NCI-H748 (cell line): ENCODE measurements at regions not wholly inside any gene's neighbourhood (a gene's known extent, or its start where the extent isn't known, plus 50 kb on each side); places are given as distances from the start of the nearest gene placed in this dataset.
"Not testable (repeated sequence)": the region's sequence is repeated elsewhere in the genome, so short reads cannot be mapped to it uniquely, and the experiment has no call there.

Experiments used
- DNase-seq: peaks from one replicate; lab custom pipeline; 2025; ENCODE audit not compliant: unreplicated experiment; lab: John Stamatoyannopoulos, UW

DNA sequence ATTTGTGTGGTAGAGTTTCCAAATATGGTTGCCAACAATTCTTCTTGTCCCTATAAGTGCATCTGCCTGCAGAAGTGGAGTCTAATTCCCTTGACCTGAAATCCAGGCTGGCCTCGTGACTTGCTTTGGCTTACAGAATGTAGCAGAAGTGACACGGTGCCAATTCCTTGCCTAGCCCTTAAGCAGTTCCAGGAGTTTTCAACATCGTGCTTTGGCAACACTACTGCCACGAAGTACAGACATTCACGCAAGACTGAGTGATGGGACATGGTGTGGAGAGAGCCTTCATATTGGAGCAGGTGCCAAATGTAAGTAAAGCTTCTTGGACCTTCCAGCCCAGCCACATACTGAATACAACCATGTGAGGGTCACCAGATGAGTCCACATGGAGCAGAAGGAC is 92.9 kb upstream of the NEK6 start:
- no peak for DNase-seq

DNA sequence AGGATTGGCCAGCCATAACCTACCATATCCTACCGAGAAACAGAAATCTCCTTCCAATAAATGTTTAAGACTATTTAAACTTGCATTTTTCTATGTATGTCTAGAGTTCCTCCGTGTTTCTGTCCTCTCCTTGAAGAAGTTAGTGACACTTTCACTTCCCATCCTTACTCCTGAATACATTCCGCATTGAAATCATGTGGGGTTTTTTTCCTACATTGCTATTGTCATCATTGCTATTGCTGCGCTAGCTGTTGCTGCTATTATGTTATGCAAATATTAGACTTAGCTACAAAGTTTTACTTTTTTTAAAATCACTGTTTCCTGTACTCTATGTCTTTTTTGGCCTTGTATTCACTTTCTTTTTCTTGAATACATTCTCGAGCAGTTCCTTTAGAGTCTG is 83.3 kb upstream of the NEK6 start:
- DNase-seq: no peak

DNA sequence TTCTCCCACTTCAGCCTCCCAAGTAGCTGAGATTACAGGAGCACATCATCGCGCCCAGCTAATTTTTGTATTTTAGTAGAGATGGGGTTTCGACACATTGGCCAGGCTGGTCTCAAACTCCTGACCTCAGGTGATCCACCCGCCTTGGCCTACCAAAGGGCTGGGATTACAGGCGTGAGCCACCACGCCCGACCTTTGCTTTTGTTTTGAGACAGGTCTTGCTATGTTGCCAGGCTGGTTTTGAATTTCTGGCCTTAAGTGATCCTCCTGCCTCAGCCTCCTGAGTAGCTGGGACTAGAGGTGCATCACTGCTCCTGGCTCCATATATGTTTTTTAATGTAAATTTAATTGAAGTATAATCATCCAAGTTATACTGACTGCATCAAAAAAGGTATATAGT is 80.2 kb upstream of the NEK6 start:
- DNase-seq: not testable (repeated sequence)

DNA sequence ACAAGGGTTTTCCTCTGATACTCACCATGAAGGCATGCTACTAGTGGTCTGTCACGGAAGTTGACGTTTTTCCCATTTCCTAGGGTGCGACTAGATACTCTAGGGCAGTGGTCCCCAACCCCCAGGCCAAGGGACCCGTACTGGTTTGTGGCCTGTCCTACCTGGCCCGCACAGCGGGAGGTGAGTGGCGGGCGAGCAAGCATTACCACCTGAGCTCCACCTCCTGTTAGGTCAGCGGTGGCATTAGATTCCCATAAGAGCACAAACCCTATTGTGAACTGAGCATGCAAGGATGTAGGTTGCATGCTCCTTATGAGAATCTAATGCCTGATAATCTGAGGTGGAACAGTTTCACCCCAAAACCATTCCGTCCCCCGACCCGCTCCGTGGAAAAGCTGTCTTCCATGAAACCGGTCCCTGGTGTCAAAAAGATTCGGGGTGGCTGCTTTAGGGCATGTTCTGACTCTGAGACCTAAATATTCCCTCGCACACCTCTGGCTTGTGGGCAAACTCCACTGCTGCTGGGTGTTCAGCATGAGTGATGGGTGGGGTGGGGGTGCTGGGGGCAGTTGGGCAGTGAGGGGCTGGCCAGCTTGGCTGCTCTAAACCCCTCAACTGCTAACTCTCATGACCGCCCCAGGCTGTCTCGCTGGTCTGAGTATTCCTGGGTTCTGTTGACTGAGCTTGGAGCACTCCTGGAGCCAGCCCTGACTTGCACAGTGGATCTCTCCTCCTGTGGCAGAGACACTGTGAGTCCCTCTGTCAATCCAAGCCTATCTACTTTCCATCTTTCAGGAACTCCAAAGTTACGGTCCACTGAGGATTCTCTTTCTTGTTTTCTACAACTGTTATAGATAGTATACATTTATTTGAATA is 78.3 kb upstream of the NEK6 start:
- DNase-seq: no peak

DNA sequence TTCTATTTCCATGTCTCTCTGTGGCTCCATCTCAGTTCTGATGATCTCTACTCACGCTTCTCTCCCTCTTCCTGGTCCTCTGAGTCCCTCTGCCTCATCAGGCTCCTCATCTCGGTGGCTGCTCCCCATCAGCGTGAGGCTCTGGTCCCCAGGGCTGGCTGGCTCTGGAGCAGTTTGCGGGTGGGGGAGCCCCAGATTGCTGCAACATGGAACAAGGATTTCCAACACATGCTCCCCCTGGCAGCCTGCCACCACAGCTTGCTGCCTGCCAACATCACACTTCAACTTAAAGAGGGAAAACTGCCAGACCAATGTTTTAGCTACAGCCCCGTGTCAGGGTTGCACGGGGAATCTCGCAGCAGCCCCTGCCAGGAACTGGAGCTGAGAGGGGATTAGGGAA is 77.2 kb upstream of the NEK6 start:
- peak; percentile 50 for DNase-seq

DNA sequence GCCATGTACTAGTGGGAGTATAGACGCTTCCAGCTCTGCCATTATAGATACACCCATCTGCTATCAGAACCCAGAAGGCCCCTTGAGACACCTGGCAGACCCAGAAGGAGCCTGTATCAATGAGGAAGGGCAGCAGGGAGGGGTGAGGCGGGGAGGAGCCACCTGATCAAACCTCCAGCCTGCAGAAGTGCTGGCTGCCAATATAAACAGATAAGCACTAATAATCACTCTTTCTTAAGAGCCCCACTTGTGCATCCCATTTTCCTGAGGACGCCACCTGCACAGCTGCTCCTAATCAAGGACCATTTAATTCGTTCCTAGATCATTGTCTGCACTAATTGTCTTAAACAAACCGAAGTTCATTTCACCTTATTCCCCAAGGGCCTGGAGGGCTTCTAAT is 75.0 kb upstream of the NEK6 start:
- DNase-seq: peak; percentile 92

DNA sequence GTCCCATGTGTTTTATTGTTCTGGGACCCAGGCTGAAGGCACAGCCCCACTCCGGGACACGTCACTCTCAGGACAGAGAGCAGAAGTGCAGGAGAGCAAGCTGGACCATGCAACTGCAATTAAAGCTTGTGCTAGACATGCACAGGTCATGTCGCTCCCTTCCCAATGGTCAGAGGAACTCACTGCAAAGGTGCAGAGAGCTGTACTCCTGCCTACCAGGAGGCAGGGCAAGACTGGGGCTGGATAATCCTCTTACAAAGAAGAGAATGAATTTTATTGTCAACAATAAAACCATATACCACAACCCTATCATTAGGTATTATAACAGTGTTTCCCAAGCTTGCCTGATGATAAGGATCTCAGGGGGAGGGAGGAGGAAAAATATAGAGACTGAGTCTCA is 74.0 kb upstream of the NEK6 start:
- peak; percentile 58 for DNase-seq

DNA sequence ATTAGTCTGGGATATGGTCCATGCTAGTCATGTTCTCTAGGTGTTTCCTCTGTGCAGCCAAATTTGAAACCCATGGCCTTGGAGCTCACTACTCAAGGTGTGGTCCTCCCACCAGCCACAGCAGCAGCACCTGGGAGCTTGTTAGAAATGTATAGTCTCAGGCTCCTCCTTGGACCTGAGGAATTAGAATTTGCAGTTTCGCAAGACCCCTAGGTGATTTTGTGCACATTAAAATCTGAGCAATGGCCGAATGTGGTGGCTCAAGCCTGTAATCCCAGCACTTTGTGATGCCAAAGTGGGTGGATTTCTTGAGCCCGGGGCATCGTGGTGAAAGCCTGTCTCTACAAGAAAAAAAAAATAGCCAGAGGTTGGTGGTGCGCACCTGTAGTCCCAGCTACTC is 72.3 kb upstream of the NEK6 start:
- DNase-seq: no peak

DNA sequence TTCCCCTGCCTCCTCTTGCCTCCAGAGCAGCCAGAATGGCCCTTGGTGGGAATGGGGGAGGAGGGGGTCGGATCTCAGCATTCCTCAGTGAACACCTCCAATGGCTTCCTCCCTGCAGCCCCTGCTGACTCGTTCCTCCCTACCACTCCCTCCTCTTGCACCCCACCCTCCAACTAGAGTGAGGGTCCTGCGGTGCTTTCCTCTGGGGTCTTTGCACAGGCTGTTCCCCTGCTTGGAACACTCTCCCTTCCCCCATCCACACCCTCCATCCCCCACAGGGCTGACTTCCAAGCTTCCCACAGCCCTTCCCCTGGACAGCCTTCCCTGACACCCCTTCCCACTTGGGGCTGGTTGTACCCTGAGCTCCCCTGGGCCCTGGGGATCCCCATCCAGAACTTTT is 70.4 kb upstream of the NEK6 start:
- no peak for DNase-seq

DNA sequence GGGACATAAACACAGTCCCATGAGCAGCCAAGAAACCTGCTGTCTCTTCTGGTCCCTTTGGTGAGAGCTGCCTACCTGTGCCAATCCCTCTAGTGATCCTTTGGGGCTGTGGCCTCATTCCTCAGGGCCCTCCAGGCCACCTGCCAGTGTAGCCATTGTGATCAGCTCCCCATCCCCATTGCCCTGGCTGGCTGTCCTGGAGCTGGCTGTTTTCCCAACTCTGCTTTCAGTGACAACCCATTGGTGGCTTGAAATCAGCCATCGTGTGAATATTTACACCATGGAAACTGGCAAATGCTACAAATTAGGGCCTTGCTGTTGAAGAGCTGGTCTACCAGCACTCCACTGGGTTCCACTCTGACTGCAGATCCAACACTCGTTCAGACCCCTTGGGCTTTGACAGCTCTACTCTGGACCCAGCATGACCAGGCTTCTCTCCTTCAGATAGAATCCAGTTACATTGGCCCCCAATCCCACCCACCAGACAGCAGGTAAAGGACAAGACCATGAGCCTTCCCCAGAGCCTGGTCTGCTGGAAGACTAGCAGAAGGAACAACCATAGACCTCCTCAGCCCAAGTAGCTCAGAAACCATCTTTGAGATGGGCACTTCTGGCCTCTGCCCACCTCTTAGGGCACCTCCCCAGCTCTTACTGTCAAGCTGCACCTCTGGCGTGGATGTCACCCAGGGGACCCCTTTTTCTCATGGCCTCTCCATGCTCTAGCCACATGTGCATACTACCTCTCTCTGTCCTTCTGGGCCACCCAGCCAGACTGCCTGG is 69.2 kb upstream of the NEK6 start:
- no peak for DNase-seq

DNA sequence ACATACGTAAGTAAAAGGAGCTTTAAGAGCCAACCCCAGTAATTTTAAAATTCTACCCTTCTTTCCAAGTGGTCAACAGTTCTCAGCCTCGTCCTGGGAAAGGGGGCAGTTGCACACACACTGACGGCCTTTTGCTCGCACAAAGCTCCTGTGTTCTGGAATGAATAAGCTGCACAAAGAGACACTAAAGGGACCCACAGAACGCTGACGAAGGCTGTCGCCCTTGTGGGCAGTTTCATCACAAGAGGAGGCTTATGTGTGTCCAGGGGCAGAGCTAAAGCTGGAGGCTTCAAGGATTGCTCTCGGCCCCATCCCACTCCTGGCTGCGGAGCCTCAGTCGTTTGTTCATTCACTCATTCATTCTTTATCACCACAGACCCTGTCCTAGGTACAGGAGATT is 67.0 kb upstream of the NEK6 start:
- DNase-seq: no peak

DNA sequence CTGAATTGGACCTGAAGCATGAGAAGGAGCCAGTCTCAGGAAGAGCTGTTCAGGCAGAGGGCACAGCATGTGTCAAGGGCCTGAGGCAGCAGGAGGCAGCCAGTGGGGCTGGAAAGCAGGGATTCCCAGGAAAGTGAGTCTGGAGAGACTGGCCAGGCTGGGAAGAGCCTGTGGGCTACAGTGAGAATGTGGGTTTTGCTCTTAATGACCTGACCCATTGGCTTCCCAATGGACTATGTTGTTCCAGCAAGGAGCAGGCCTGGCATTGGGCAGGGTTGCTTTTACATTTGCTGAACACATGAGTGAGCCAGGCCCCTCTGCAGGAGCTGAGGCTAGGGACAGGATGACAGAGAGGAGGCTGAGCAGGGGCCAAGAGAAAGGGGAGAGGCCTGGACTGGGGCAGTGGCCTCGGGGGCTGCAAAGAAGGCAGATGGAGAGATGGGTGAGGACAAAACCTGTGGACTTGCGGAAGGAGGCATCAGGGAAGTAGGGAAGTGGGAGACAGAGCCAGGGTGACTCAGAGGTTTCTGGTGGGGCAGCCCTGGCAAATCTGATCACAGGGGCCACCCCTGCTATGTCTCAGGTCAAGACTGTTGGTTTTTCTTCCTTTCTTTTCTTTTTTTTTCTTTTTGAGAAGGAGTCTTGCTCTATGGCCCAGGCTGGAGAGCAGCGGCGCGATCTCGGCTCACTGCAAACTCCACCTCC is 65.9 kb upstream of the NEK6 start:
- DNase-seq: no peak

DNA sequence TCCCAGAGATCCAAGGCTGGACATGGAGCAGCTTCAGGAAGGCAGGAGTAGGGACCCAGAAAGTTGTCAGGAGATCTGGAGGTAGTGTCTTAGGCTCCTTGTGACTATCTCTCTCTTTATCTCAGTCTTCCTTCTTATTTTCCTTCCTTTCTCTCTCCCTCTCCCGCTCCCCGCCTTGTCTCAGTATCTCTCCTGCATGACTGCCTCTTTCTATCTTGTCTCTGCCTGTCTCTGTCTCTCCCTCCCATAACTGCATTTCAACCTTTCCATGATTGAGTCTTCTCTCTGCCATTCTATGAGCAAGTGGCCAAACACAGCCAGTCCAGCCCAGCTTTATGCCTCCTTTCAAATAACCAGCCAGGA is 61.0 kb upstream of the NEK6 start:
- DNase-seq: no peak

DNA sequence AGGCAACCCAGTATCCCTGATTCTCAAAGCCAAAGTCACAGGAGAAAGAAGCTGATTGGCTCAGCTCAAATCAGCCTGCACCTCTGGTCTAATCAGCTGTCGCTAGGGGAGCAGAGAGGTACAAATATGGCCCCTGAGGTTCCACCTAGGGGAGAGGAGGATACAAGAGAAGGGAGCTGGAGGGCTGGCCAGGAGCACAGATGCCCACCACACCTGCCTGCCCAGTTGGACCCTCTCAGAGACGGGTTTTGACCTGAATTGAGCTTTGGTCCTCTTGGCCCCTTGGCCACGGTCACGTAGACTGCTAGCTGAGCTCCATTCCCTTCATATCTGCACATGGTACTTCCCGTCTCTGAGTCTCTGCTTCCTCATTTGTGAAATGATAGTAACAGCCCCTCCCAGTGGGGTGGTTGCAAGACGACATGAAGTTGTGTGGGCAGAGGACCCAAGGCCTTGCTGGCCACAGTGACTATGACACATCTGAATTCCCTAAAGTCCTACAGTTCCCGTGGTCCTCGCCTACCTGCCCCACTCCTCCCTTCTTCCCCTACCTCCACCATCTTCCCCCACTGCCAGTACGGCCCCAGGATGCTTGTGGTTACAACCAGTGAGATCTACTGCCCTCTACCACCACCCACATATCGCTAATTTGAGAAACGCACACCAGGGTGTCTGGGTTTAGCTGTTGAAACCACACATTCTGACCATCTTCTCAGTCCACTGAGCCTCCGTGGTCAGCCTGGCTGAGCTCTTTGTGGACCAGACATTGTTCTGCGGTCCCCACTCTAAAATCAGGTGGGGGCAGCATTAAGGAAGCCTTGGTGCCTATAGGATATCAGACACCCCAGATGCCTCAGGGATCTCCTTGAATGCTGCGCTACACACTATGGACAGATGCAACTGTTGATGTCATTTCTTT is 60.3 kb upstream of the NEK6 start:
- no peak for DNase-seq

DNA sequence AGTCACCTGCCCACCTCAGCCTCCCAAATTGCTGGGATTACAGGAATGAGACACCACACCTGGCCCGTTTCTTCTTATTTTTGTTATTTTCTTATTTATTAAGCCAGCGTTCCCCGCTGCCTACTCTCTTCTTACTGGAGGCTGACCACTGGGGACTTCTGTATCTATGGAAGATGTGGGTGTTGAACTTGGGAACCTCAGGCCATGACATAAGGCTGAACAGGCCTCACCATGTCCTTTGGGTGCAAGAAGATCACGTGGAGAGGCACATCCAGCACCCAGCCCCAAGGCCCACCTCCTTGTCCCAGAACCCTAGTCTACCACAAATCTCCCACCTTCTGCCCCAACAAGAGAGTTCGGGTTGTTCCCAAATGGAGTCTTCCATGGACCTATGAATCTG is 59.4 kb upstream of the NEK6 start:
- DNase-seq: no peak

DNA sequence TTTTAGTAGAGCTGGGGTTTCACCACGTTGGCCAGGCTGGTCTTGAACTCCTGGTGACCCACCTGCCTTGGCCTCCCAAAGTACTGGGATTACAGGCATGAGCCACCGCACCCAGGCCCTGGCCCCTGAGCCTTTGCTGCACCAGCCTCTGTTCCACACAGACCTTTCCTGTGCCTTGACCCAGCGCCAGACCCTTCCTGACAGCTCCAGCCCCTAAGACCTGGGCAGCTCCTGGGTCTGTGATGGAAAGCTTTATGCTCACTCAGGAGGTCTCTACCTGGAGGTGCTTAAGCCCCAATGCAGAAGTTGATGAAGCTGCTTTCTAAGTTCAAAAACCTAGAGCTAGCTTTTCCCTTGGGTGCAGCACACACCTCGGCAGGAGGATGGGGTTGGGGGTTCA is 58.8 kb upstream of the NEK6 start:
- no peak for DNase-seq

DNA sequence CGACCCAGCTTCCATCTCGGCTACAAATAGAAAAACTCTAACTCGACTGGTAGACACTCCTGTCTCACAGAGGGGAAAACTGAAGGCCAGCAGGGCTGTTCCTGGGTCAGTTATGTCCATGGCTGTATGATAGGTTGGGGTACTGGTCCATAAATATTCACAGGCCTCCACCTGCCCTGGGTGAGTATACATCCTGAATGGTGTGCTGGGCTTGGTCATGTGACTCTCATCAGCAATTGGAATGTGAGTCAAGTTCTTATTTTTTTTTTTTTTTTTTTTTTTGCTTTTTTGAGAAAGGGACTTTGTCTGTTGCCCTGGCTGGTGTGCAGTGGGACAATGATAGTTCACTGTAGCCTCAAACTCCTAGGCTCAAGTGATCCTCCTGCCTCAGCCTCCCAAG is 58.3 kb upstream of the NEK6 start:
- no peak for DNase-seq

DNA sequence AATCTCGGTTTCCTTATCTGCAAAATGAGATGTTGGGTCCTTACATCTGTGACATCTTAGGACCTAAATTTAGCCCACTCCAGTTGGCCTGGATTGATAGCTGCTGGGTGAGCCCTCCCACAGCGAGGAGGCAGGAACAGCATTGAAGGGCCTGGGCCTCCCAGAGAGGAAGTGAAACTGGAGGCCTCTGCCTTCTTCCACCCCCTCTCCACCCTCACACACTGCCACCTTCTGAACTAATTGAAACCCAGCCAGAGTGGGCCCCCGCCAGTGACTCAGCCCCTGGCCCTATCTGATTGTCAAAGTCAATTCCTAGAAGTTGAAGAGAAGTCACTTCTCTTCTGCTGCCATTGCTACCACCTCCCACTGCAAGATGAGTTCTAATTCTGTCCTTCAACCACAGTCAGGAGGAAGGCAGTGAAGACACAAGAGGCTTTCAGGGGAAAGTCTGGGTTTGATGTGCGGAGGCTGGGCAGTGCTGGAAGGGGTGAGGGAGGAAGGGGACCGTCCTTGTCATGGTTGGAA is 55.2 kb upstream of the NEK6 start:
- no peak for DNase-seq

DNA sequence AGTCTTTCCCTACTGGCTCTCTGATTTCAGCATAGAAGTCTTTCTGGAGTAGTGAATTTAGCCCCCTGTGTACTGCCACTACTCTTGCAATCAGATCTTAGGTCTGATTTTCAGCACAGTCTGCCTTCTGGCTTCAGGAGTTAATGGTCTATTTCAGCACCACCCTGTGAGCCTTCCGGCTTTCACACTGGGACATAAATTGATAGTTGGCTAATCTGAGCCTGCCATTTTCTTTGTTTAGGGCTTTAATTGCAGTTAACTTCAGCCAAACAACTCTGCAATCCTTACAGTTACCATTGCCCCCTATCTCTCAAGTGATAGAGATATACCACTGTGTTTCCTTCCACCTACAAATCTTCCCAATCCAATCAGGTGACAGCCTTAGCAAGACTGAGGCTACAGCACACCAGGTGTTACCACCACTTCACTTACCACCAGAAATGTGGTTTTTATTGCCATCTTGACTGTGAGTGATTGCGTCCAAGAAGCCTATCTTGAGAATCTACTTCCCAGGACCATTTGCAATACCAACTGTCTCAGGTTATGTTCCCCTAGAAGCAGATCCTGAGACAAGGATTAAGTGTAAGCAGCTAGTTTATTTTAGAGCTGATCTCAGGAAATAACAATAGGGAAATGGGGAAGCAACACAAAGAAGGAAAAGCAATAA is 51.9 kb upstream of the NEK6 start:
- no peak for DNase-seq

DNA sequence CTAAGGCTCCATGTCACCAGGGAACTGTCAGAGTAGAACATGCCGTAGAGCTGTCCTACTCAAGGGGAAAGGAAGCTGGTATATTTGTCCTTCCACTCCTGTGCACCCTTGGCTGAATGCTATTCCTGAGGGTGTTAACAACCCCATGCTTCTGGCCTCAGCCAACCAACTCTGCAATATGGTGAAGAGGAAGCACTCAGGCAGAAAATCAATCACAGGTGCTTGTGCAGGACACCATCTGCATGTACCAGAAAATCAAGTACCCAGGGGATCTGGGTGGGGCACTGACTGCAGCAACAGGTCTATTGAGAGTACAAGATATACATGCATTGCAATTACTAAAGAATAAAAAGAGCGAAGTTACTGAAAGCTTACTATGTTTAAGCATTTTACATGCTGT is 51.4 kb upstream of the NEK6 start:
- peak; percentile 49 for DNase-seq
